H9 (cell line): ENCODE measurements at regions not wholly inside any gene's neighbourhood (a gene's known extent, or its start where the extent isn't known, plus 50 kb on each side); places are given as distances from the start of the nearest gene placed in this dataset.

Experiments
- DNase-seq: peaks from one replicate; pipeline ENCODE4 v3.0.0-alpha.2; 2017
- H2AFZ ChIP-seq: one replicate; pipeline ENCODE4 v1.6.1; 2013; ENCODE audit warnings: mild to moderate bottlenecking, low read length, control low read depth, moderate library complexity
- H2AK5ac ChIP-seq: 2 replicates; pipeline ENCODE4 v1.6.1; 2013; ENCODE audit warnings: low read length, control low read depth, mixed read lengths; ENCODE audit not compliant: insufficient read length
- H2BK120ac ChIP-seq: one replicate; pipeline ENCODE4 v1.6.1; 2013; ENCODE audit warnings: low read depth, mild to moderate bottlenecking, low read length, control low read depth, inconsistent platforms; ENCODE audit not compliant: poor library complexity, severe bottlenecking
- H2BK12ac ChIP-seq: 2 replicates; pipeline ENCODE4 v1.6.1; 2013; ENCODE audit warnings: low read length, control low read depth, mixed read lengths, low read depth; ENCODE audit not compliant: insufficient read length
- H2BK15ac ChIP-seq: 2 replicates; pipeline ENCODE4 v1.6.1; 2013; ENCODE audit warnings: low read depth, low read length, control low read depth
- H2BK20ac ChIP-seq: one replicate; pipeline ENCODE4 v1.6.1; 2013; ENCODE audit warnings: low read depth, mild to moderate bottlenecking, low read length, control low read depth, inconsistent platforms; ENCODE audit not compliant: poor library complexity, severe bottlenecking
- H2BK5ac ChIP-seq: 2 replicates; pipeline ENCODE4 v1.6.1; 2013; ENCODE audit warnings: low read length, control low read depth, mixed read lengths; ENCODE audit not compliant: insufficient read length
- H3K14ac ChIP-seq: 2 replicates; pipeline ENCODE4 v1.6.1; 2013; ENCODE audit warnings: low read length, control low read depth; ENCODE audit not compliant: insufficient read depth
- H3K18ac ChIP-seq: 2 replicates; pipeline ENCODE4 v1.6.1; 2013; ENCODE audit warnings: low read depth, mild to moderate bottlenecking, mixed read lengths, low read length, control low read depth; ENCODE audit not compliant: insufficient read length
- H3K23ac ChIP-seq: 2 replicates; pipeline ENCODE4 v1.6.1; 2013; ENCODE audit warnings: low read length, control low read depth, mixed read lengths, low read depth; ENCODE audit not compliant: insufficient read length
- H3K23me2 ChIP-seq: 2 replicates; pipeline ENCODE4 v1.6.1; 2013; ENCODE audit warnings: low read depth, mild to moderate bottlenecking, mixed read lengths, low read length, control low read depth; ENCODE audit not compliant: insufficient read length, poor library complexity, severe bottlenecking
- H3K27ac ChIP-seq: 2 replicates; pipeline ENCODE4 v1.5.1; 2013; ENCODE audit warnings: low read length, control low read depth, mixed read lengths, low read depth; ENCODE audit not compliant: insufficient read length
- H3K27me3 ChIP-seq: 2 replicates; pipeline ENCODE4 v1.6.1; 2013; ENCODE audit warnings: low read length, control low read depth, inconsistent platforms; ENCODE audit not compliant: insufficient read depth
- H3K4ac ChIP-seq: 2 replicates; pipeline ENCODE4 v1.6.1; 2013; ENCODE audit warnings: low read depth, mild to moderate bottlenecking, control low read depth, inconsistent platforms, low read length, moderate library complexity
- H3K4me1 ChIP-seq: 2 replicates; pipeline ENCODE4 v1.6.1; 2013; ENCODE audit warnings: low read length, control low read depth, inconsistent platforms; ENCODE audit not compliant: insufficient read depth
- H3K4me2 ChIP-seq: 2 replicates; pipeline ENCODE4 v1.6.1; 2013; ENCODE audit warnings: low read length, control low read depth, mixed read lengths; ENCODE audit not compliant: insufficient read length, insufficient read depth
- H3K56ac ChIP-seq: 2 replicates; pipeline ENCODE4 v1.6.1; 2013; ENCODE audit warnings: low read depth, mild to moderate bottlenecking, mixed read lengths, low read length, control low read depth; ENCODE audit not compliant: insufficient read length
- H3K79me1 ChIP-seq: 2 replicates; pipeline ENCODE4 v1.6.1; 2013; ENCODE audit warnings: low read depth, mild to moderate bottlenecking, moderate library complexity, low read length, control low read depth, inconsistent platforms; ENCODE audit not compliant: insufficient read depth, poor library complexity, severe bottlenecking
- H3K79me2 ChIP-seq: 2 replicates; pipeline ENCODE4 v1.6.1; 2013; ENCODE audit warnings: low read length, control low read depth, inconsistent platforms; ENCODE audit not compliant: insufficient read depth
- H3K9ac ChIP-seq: 2 replicates; pipeline ENCODE4 v1.6.1; 2013; ENCODE audit warnings: low read length, control low read depth, mixed read lengths; ENCODE audit not compliant: insufficient read length; ENCODE audit errors: extremely low read depth
- H3K9me3 ChIP-seq: one replicate; pipeline ENCODE4 v1.6.1; 2013; ENCODE audit warnings: low read depth, low read length, inconsistent platforms; ENCODE audit not compliant: control insufficient read depth
- H3T11ph ChIP-seq: one replicate; pipeline ENCODE4 v1.6.1; 2013; ENCODE audit warnings: mild to moderate bottlenecking, low read length, control low read depth, inconsistent platforms
- H4K20me1 ChIP-seq: one replicate; pipeline ENCODE4 v1.6.1; 2013; ENCODE audit not compliant: control insufficient read depth, insufficient read length, insufficient read depth
- H4K5ac ChIP-seq: 2 replicates; pipeline ENCODE4 v1.6.1; 2013; ENCODE audit warnings: low read depth, mild to moderate bottlenecking, mixed read lengths, low read length, control low read depth; ENCODE audit not compliant: insufficient read length
- H4K8ac ChIP-seq: replicated peaks from 2 replicates; pipeline ENCODE4 v1.6.1; 2013; ENCODE audit warnings: low read length, control low read depth, mixed read lengths, low read depth; ENCODE audit not compliant: insufficient read length
- H4K91ac ChIP-seq: 2 replicates; pipeline ENCODE4 v1.6.1; 2013; ENCODE audit warnings: low read depth, mild to moderate bottlenecking, moderate library complexity, mixed read lengths, low read length, control low read depth; ENCODE audit not compliant: insufficient read length
- H3K27ac Mint-ChIP-seq, 3 experiments: 2 replicates in 2 of 3; 3 replicates in 1 of 3; pipeline ENCODE4 v1.8.0; 2020 to 2021; ENCODE audit warnings: mixed read lengths in 3 of 3, mild to moderate bottlenecking in 1 of 3, moderate library complexity in 1 of 3
- H3K27me3 Mint-ChIP-seq: 2 replicates; pipeline ENCODE4 v1.8.0; 2021; ENCODE audit warnings: low read depth, mild to moderate bottlenecking, moderate library complexity, mixed read lengths
- H3K36me3 Mint-ChIP-seq, 3 experiments: 2 replicates in 2 of 3; 3 replicates in 1 of 3; pipeline ENCODE4 v1.8.0; 2020 to 2021; ENCODE audit warnings: low read depth in 3 of 3, mixed read lengths in 3 of 3; ENCODE audit not compliant: insufficient read depth in 1 of 3
- H3K4me1 Mint-ChIP-seq, 2 experiments: 2 replicates each; pipeline ENCODE4 v1.8.0; 2020; ENCODE audit warnings: mixed read lengths in 2 of 2
- H3K4me3 Mint-ChIP-seq, 2 experiments: 2 replicates in 1 of 2; 3 replicates in 1 of 2; pipeline ENCODE4 v1.8.0; 2020 to 2021; ENCODE audit warnings: mild to moderate bottlenecking in 2 of 2, mixed read lengths in 2 of 2, moderate library complexity in 1 of 2
- H3K9me3 Mint-ChIP-seq, 2 experiments: 2 replicates in 1 of 2; 3 replicates in 1 of 2; pipeline ENCODE4 v1.8.0; 2020; ENCODE audit warnings: mild to moderate bottlenecking in 2 of 2, mixed read lengths in 2 of 2, moderate library complexity in 1 of 2
- CTCF ChIP-seq: fragments of 200-600 bp; sonication (generic); conservative IDR thresholded peaks from 3 replicates; pipeline ENCODE4 v1.8.0; 2021; ENCODE audit warnings: antibody characterized with exemption, mild to moderate bottlenecking
- WGBS: extraction: QIAGEN DNeasy Blood & Tissue Kit; methylation state at CpG from one replicate; pipeline ENCODE4 v1.1.7; 2013; ENCODE audit warnings: missing lambda C conversion rate, low lambda C conversion rate, mixed read lengths; ENCODE audit not compliant: insufficient read length; ENCODE audit errors: extremely low coverage; 5-methylcytosine and 5-hydroxymethylcytosine counted together

- Histone ChIP-seq H3K79me1 (no peaks in the 10 kb centered on the region), H3K27me3 (no peaks in the 10 kb centered on the region), H2BK5ac (no peak overlapping the region), H2BK12ac (no peak overlapping the region), H3K14ac (no peak overlapping the region), H4K20me1 (no peaks in the 10 kb centered on the region), H3K18ac (no peak overlapping the region), H3K23me2 (no peaks in the 10 kb centered on the region), H3K27ac (no peak overlapping the region), H2AFZ (no peak overlapping the region), H3K79me2 (no peaks in the 10 kb centered on the region), H3K23ac (no peak overlapping the region), H3K4me2 (no peak overlapping the region), H3K56ac (no peak overlapping the region), H3K9ac (no peak overlapping the region), H4K91ac (no peak overlapping the region), H2BK20ac (no peak overlapping the region), H4K5ac (no peak overlapping the region), H3K4me1 (no peaks in the 10 kb centered on the region), H4K8ac (no peak overlapping the region), H2AK5ac (no peak overlapping the region), H2BK15ac (no peak overlapping the region), H3K9me3 (no peaks in the 10 kb centered on the region), H3K4ac (no peak overlapping the region), H3T11ph (no peak overlapping the region), H2BK120ac (no peak overlapping the region)
- H3K27ac Mint-ChIP-seq, result no peak overlapping the region; a peak in 1 of 7 replicates
- H3K4me1 Mint-ChIP-seq, result peaks cover 15 to 31% of the 10 kb centered on the region in 2 experiments
- no peak overlapping the region for H3K4me3 Mint-ChIP-seq
- DNase-seq, result no peak
- TF ChIP-seq CTCF, result no peak
- no peaks in the 10 kb centered on the region; a peak in 1 of 5 replicates for H3K9me3 Mint-ChIP-seq
- WGBS, result no CpG with 5 or more reads among the region's 7 CpGs
- H3K36me3 Mint-ChIP-seq, result no peaks in the 10 kb centered on the region; a peak in 1 of 7 replicates
- H3K27me3 Mint-ChIP-seq, result peaks cover 2% of the 10 kb centered on the region
These were observed 134.1 kb downstream of the RHOU start for GRCh38 chr1:228869312-228869824.
